ENCODE measurements at regions not wholly inside any gene's neighbourhood (a gene's known extent, or its start where the extent isn't known, plus 50 kb on each side); places are given as distances from the start of the nearest gene placed in this dataset.

DNA sequence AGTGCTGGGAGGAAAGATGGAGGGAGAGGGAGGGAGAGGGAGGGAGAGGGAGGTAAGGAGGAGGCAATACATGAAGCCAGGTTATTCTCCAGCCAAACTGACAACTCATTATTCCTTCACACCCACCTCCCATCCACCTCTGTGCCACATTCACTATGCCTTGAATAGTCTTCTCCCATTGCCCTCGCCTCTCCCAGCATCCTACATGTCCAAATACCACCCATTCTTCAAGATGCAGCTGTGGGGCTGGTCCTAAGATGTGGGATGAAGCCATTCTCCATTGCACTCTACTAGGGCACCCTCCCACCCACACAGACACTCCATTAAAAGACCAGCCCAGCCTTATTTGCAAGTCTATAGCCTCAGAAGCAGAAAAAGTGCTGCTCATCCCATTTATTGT lies 165.8 kb downstream of the RRAGC start:
- WGBS (ENCODE audit: extremely low coverage, insufficient read length, low lambda C conversion rate) = no CpG with 5 or more reads among the region's 1 CpG
- no peak overlapping the region for H3K4ac ChIP-seq (ENCODE audit: low read depth, low read length)

More for the DNA sequence above, 165.8 kb downstream of the RRAGC start:
- Histone ChIP-seq H3K9ac (ENCODE audit: extremely low read depth, insufficient read length, low read length) (no peak overlapping the region), H3K14ac (ENCODE audit: insufficient read depth, low read length) (no peak overlapping the region), H4K91ac (ENCODE audit: insufficient read length, low read depth, low read length) (no peak overlapping the region), H2BK15ac (ENCODE audit: low read depth, low read length) (no peak overlapping the region), H2BK120ac (ENCODE audit: low read depth, low read length, poor library complexity, severe bottlenecking) (no peak overlapping the region), H3K18ac (ENCODE audit: insufficient read length, low read depth, low read length) (no peak overlapping the region), H4K20me1 (ENCODE audit: control insufficient read depth, insufficient read depth, insufficient read length) (no peaks in the 10 kb centered on the region), H3K27me3 (ENCODE audit: insufficient read depth, low read length) (no peaks in the 10 kb centered on the region), H2BK12ac (ENCODE audit: insufficient read length, low read depth, low read length) (no peak overlapping the region), H3K4me2 (ENCODE audit: insufficient read depth, insufficient read length, low read length) (no peak overlapping the region), H3K27ac (ENCODE audit: insufficient read length, low read depth, low read length) (no peak overlapping the region), H3T11ph (ENCODE audit: low read length) (no peak overlapping the region), H2BK20ac (ENCODE audit: low read depth, low read length, poor library complexity, severe bottlenecking) (no peak overlapping the region), H2BK5ac (ENCODE audit: insufficient read length, low read length) (no peak overlapping the region), H2AK5ac (ENCODE audit: insufficient read length, low read length) (no peak overlapping the region), H3K79me2 (ENCODE audit: insufficient read depth, low read length) (no peaks in the 10 kb centered on the region), H3K23ac (ENCODE audit: insufficient read length, low read depth, low read length) (no peak overlapping the region), H4K5ac (ENCODE audit: insufficient read length, low read depth, low read length) (no peak overlapping the region), H3K9me3 (ENCODE audit: control insufficient read depth, low read depth, low read length) (no peaks in the 10 kb centered on the region), H2AFZ (ENCODE audit: low read length) (no peak overlapping the region), H3K56ac (ENCODE audit: insufficient read length, low read depth, low read length) (no peak overlapping the region), H3K4me1 (ENCODE audit: insufficient read depth, low read length) (no peaks in the 10 kb centered on the region; the same call in 1 of the 2 replicates), H3K23me2 (ENCODE audit: insufficient read length, low read depth, low read length, poor library complexity, severe bottlenecking) (no peaks in the 10 kb centered on the region), H3K79me1 (ENCODE audit: insufficient read depth, low read depth, low read length, poor library complexity, severe bottlenecking) (no peaks in the 10 kb centered on the region), H4K8ac (replicated peaks; ENCODE audit: insufficient read length, low read depth, low read length) (no peak overlapping the region)
- H3K27me3 Mint-ChIP-seq (ENCODE audit: low read depth) = peaks cover 6% of the 10 kb centered on the region; the same call in 1 of the 2 replicates
- peaks cover 8 to 10% of the 10 kb centered on the region in 2 experiments; a peak in 2 of 4 replicates for H3K4me1 Mint-ChIP-seq
- H3K4me3 Mint-ChIP-seq = no peak overlapping the region
- H3K36me3 Mint-ChIP-seq (ENCODE audit: insufficient read depth in 1 of 3, low read depth in 3 of 3) = no peaks in the 10 kb centered on the region
- DNase-seq = no peak
- no peak overlapping the region for H3K27ac Mint-ChIP-seq
- TF ChIP-seq, protein P1, sequence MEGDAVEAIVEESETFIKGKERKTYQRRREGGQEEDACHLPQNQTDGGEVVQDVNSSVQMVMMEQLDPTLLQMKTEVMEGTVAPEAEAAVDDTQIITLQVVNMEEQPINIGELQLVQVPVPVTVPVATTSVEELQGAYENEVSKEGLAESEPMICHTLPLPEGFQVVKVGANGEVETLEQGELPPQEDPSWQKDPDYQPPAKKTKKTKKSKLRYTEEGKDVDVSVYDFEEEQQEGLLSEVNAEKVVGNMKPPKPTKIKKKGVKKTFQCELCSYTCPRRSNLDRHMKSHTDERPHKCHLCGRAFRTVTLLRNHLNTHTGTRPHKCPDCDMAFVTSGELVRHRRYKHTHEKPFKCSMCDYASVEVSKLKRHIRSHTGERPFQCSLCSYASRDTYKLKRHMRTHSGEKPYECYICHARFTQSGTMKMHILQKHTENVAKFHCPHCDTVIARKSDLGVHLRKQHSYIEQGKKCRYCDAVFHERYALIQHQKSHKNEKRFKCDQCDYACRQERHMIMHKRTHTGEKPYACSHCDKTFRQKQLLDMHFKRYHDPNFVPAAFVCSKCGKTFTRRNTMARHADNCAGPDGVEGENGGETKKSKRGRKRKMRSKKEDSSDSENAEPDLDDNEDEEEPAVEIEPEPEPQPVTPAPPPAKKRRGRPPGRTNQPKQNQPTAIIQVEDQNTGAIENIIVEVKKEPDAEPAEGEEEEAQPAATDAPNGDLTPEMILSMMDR (conservative IDR thresholded peaks at IDR 0.05) = no peak
- H3K9me3 Mint-ChIP-seq = peaks cover 0 to 4% of the 10 kb centered on the region in 2 experiments; a peak in 2 of 5 replicates

All from H9 (cell line).